ENCODE measurements at regions not wholly inside any gene's neighbourhood (a gene's known extent, or its start where the extent isn't known, plus 50 kb on each side); places are given as distances from the start of the nearest gene placed in this dataset.

- TF ChIP-seq, protein P1, sequence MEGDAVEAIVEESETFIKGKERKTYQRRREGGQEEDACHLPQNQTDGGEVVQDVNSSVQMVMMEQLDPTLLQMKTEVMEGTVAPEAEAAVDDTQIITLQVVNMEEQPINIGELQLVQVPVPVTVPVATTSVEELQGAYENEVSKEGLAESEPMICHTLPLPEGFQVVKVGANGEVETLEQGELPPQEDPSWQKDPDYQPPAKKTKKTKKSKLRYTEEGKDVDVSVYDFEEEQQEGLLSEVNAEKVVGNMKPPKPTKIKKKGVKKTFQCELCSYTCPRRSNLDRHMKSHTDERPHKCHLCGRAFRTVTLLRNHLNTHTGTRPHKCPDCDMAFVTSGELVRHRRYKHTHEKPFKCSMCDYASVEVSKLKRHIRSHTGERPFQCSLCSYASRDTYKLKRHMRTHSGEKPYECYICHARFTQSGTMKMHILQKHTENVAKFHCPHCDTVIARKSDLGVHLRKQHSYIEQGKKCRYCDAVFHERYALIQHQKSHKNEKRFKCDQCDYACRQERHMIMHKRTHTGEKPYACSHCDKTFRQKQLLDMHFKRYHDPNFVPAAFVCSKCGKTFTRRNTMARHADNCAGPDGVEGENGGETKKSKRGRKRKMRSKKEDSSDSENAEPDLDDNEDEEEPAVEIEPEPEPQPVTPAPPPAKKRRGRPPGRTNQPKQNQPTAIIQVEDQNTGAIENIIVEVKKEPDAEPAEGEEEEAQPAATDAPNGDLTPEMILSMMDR (IDR thresholded peaks at IDR 0.05; ENCODE audit: low read length): no peak
- TF ChIP-seq EZH2 (optimal IDR thresholded peaks at IDR 0.05; ENCODE audit: low read depth, low read length): no peak
Measured at GRCh38 chr5:15183520-15183919, 311.9 kb upstream of the ANKH start.

All from MM.1S (cell line).